HK-2 (cell line): ENCODE measurements at regions not wholly inside any gene's neighbourhood (a gene's known extent, or its start where the extent isn't known, plus 50 kb on each side); places are given as distances from the start of the nearest gene placed in this dataset.
"Not testable (repeated sequence)": the region's sequence is repeated elsewhere in the genome, so short reads cannot be mapped to it uniquely, and the experiment has no call there.

ENCODE experiments used
- DNase-seq: peaks from one replicate; pipeline ENCODE4 v3.0.0-alpha.2; 2018; ENCODE audit not compliant: unreplicated experiment

GRCh38 chr6:90677440-90677839 is 90.6 kb upstream of the MAP3K7 start:
- DNase-seq: no peak

DNA sequence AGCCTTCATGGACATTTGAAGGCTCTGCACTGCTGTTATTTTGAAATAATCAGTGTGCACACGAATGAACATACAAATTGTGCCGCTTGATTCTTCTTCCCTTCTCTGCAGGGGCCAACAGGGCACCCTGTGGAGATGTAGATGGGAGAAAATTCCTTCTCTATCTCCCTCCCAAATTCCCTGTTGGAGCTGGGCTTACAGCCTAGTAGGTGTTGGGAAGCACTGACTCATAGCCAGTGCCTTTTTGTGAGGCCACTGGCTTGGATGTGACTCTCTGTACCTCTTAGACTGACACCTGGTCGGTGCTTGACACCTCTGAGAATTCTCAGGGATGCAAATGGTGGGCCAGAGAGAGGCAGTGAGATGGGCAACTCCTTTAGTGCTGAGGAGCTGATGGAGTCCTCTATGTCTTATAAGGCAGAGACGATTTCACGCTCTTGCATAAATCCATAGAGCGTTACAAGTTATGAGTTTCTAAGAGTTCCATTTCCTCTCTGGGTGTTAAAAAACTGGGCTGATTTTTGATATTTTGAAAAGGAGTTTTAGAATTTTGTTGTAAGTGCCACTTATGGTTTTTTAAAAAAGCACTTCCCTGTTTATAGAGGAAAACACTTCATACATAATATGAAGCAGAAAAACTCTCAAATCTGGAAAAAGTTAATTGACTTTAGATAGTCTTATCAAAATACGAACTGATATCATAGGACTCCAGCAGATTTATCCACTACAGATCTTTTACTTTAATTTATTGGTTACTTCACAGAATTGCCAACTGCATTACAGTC is 89.8 kb upstream of the MAP3K7 start:
- DNase-seq: no peak

- DNase-seq: not testable (repeated sequence)
These were observed 88.2 kb upstream of the MAP3K7 start for GRCh38 chr6:90675107-90675506.

GRCh38 chr6:90674077-90674476 is 87.2 kb upstream of the MAP3K7 start:
- DNase-seq: not testable (repeated sequence)

- DNase-seq: no peak
These were observed 83.0 kb upstream of the MAP3K7 start for GRCh38 chr6:90669846-90670245.

- DNase-seq: no peak
These were observed 82.5 kb upstream of the MAP3K7 start for GRCh38 chr6:90669420-90669819.

DNA sequence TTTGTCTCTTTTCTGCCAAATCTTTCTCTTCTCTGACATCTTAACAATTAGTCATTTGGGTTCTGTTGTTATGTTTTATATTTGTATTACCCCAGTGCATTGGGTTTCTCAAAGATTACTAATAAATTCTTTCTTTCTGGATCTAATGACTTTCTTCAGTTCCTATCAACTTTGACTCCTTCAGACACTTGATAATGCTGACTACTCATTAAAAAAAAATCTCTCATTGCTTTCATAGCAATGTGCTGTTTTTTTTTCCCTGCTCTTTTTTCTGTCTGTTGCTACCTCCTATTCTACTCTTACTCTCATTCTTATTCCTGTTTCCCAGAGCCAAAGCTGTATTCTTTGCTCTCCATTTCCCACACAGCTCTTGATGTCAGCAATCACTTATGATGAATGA is 81.3 kb upstream of the MAP3K7 start:
- no peak for DNase-seq

- no peak for DNase-seq
These were observed 77.0 kb upstream of the MAP3K7 start for GRCh38 chr6:90663873-90664272.

DNA sequence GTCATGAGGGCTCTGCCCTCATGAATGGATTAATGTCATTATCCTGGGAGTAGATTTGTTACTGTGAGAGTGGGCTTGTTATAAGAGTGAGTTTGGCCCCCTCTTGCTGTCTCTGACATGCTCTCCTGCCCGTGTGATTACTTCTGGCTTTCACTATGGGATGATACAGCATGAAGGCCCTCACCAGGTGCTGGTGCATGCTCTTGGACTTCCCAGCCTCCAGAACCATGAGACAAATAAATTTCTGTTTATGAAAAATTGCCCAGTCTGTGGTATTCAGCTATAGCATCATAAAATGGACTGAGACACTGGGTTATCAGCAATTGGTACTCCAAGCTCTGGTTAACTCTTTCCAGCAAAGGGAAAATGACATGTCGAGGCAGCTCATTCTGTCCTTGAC is 76.2 kb upstream of the MAP3K7 start:
- no peak for DNase-seq

DNA sequence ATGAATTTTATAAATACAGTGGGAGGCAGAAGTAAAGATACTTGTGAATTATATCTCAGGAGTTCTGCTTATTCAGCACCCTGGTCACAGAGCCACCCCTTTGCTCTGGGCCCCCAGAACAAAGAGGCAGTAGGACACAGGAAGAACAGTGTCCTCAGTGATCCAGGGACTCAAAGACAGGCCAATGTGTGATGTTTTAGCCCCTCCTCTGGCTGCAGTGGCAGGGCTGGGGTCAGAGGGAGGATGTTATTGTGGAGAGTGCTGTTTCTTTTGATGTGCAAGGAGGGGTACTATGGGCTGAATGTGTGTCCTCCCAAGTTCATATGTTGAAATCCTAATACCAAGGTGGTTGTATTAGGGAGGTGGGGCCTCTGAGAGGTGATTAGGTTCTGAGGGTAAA is 74.1 kb upstream of the MAP3K7 start:
- DNase-seq: no peak

GRCh38 chr6:90658497-90658896 is 71.6 kb upstream of the MAP3K7 start:
- no peak for DNase-seq

- no peak for DNase-seq
These were observed 69.5 kb upstream of the MAP3K7 start for GRCh38 chr6:90656325-90656724.

DNA sequence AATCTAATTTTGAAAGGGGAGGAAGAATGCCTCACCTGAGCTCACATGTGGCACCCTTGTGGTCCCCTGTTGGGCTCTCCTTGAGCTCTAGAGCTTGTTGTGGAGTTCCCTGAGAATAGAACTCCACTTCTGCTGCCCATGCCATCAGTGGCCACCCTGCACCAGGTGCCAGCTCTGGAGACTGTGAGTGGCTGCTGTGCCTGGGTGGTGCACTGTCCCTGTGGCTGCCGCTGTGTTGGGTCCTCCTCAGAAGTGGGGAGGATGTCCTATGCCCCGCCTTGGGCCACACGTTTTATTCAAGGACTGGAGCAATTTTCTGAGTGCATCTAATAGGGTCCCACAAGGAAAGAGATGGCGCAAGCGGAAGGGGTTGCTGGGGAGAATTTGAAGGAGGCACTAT is 67.9 kb upstream of the MAP3K7 start:
- no peak for DNase-seq

DNA sequence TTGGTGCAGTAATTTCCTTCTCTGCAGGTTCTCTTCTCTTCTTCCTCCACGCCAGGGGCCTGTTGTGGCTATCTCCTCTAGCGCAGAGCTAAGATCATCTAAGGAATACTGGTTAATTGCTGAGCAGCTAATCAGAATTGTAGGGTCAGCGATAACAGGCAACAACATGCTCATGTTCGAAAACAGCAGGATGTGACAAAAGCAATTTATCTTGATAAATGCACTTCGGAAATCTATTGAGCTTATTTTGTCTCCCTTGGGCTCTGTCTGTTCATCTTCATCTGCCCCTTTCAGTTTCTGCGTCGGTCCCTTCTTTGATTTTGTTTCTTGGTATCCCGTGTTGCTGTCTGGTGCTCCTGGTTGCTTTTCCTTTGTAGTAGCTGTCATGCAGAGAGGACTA is 67.3 kb upstream of the MAP3K7 start:
- DNase-seq: no peak

DNA sequence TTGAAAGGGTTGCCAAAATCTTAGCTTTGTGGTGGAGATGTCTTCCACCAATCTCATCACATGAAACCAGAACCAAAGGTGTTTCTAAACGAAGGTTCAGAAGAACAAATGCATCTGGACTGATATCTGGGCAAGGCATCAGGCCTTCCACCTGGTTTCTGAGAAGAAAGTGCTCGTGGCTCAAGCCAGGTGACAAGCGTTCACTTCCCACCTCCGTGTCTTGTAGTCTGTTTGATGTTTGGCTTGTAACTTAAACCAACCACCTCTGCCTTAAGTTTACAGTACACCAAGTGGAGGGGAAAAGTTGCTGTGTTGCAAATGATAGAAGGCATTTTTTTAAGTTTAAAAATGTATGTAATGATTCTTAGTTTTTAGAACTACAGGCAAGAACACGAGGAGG is 66.9 kb upstream of the MAP3K7 start:
- DNase-seq: no peak

- DNase-seq: no peak
These were observed 63.4 kb upstream of the MAP3K7 start for GRCh38 chr6:90650041-90650940.

GRCh38 chr6:90648873-90649272 is 62.0 kb upstream of the MAP3K7 start:
- DNase-seq: no peak

GRCh38 chr6:90646940-90647339 is 60.1 kb upstream of the MAP3K7 start:
- DNase-seq: no peak

GRCh38 chr6:90645634-90646033 is 58.8 kb upstream of the MAP3K7 start:
- no peak for DNase-seq

- no peak for DNase-seq
These were observed 57.6 kb upstream of the MAP3K7 start for GRCh38 chr6:90644492-90644891.

- no peak for DNase-seq
These were observed 56.5 kb upstream of the MAP3K7 start for GRCh38 chr6:90643381-90643780.

DNA sequence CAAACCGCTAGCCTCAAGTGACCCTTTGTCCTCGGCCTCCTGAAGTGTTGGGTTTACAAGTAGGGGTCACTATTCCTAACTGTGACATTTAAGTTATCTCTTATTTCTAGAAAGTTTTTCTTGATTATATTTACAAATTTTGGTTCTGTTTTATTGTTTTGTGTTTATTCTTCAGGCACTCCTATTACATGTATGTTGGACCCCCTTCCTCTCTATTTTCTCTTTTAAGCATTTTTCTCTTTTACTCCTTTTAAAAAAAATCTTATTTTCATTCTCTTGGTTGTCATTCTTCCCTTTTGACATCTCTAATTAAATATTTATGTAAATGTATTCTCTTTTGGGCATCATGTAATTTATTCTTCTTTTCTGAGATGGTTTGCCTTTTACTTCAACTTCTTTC is 50.4 kb upstream of the MAP3K7 start:
- no peak for DNase-seq
